ENCODE measurements at regions not wholly inside any gene's neighbourhood (a gene's known extent, or its start where the extent isn't known, plus 50 kb on each side); places are given as distances from the start of the nearest gene placed in this dataset.

DNA sequence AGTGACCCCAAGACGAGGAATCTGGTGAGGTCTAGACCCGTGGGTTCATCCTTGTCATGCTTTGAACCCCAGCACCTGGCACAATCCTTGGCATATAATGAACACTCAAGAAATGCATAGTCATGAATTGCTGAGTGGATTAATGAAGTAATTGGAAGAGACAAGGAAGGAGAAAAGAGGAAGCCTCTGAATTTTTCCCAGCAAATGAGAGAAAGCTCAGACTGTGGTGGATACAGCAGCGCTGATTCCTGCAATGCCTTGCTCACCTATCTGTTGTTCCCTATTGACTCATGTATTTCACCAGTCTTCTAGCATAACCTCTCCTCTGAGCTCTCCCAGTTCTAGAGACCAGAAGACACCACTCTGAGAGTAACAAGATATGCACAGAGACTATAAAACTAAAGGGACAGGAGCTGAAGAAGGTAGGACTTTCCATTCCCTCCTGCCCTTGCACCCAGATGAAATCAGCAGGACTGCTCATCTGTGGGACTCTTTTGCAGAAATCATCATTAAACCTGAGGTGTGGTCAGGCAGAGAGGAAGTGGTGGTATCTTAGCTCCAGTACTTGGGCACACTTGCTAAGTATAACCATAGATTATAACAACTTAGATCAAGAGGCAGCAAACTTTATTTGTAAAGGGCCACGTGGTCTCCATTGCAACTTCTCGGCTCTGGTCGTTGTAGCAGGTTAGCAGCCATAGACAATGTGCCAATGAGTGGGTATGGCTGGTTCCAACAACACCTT is 102.8 kb downstream of the MAF start:
- no peak for DNase-seq

DNA sequence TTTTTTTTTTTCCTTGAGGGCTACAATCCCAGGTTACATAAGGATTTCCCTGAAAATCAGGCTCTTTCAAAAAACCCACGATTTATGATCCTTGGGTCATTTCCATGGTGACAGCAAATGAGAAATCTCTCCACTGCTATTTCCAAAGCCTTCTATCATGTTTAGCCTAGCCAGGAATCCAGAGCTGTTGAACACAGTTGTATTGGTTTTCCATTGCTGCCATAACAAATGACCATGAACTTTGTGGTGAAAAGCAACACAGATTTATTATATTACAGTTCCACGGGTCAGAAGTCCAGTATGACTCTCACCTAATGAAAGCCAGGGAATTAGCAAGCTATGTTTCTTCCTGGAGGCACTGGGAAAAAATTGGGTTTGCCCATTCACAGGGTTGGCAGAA is 106.6 kb downstream of the MAF start:
- no peak for DNase-seq

DNA sequence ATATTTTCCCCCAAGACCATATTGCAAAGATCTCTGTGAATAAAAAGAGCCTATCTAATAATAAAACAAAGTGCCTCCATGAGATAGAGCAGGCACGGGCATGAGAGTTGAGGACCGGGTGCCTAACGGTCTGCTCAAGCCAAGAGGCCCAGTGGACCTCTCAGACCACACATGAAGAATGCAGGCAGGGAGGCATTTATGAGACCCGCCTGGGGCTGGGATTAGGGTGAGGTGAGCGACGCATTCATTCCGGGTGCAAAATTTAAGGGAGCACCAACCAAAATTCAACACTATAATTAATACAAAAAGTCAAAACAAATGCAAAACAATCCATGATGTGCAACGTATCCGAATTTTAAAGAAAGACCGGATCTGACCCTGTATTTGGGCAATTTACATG is 108.5 kb downstream of the MAF start:
- no peak for DNase-seq

DNA sequence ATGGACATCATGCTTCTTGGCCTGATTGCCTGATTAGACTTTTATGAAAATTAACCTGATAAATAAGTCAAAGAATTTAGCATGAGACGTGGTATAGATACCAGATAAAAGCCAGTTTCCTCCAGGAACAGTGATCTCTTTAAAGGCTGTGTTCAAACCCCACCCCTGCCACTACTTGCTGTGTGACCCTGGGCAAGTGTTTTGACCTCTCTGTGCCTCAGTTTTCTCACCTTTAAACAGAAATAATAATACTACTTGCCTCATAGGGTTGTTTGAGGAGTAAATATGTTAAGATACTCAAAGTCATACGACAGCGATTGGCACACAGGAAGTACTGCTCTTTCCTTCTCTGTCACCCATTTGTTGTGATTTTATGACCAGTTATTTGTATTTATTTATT is 115.5 kb downstream of the MAF start:
- DNase-seq: no peak

DNA sequence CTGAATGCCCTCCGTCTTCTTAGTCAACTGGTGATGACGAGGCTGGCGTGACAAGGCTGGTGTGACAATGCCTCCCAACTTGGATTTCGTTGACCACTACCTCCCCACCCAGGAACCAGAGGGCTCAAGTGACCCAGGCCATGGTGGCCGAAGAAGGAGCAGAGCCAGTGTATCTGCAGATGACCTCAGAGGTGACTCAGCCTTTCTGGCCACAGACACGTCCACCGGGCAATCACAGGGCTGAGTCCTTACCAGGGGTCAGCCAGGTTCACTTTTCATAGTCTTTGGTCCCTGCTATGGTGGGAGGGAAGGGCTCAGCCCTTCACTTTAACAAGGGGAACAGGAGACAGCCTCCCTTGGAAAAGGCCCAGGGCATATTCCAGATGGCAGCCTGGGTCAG is 116.3 kb downstream of the MAF start:
- no peak for DNase-seq

DNA sequence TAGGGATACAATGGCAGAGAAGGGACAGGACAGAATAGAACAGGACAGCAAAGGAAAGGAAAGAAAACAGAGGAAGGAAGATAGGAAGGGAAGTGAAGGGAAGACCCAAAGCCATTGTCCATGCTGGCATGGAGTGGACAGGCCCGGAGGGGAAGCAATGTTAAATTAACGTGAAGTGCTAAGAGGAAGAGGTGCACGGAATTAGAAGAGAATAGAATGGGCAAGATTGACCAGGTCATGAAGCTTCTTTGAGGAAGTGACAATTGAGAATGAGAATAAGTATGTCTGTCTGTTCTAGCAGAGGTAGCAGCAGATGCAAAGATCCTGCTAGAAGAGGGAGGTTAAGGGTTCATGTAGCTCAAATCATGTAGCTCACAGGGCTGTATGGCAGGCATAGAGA is 117.2 kb downstream of the MAF start:
- no peak for DNase-seq

DNA sequence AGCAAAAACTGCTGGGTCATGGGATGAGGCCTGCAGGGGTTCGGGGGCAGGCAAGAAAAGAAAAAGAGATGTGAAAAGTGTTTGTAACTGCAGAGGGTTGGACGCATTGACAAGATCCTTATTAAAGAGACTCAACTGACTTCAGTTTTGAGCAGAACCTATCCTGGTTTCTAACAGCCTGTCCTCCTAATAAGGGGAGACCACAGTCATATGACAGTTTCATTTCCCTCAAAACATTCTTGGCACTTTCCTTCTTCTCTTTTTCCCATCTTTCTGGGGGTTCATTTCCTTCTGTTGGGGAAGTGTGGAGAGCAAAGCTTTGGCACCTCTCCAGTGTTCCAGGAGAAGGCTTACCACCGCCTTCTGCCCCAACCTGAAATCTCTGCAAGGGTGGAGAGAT is 118.5 kb downstream of the MAF start:
- no peak for DNase-seq

DNA sequence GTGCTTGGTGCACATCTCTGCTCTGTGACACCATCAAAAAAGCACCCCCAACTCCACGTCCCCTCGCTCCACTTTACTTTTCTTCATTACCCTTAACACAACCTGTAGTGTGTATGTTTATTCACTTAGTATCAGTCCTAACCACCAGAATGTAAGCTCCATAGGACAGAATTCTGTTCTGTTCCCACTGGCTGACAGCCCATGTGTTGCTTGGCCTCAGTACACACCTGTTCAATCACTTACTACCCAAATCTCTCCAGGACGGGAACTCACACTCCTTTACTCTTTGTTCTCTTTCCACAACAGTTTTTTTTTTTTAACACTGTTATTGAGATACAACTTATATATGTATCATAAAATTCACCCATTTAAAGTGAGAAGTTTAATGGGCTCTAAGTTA is 119.6 kb downstream of the MAF start:
- DNase-seq: no peak

DNA sequence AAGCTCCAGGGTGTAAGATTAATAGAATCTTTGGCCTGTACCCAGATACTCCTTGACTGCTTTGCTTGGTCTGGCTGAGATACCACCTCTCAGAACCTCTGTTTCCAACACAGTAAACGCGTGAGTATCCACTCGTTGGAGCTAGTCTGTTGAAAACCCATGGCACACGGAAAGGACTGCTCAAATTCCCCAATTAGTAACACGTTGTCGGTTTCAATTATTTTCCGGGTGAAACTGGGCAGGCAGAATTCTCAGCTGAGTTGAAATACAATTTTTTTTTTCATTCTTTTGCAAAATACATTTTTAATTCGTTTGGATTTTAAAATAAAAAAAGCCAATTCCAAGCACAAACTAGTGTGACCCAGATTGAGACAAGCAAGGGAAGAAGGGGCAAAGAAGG is 120.5 kb downstream of the MAF start:
- DNase-seq: no peak

DNA sequence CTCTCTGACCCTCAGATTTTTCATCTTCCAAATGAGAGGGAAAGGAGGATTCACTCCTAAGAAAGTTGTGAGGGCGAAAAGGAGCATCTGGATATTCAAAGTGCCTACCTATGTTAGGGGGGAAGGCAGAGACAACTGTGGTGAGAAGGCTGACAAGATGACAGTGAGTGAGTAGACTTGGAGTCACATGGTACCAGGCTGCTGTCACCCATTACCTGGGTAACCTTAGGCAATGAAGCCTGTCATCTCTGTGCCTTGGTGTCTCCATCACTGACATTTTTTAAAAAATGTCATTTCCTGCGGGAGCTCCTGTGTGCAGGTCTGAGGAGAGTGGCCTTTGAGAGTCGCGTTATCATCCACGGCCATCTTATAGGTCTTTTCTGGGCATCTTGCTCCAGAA is 124.0 kb downstream of the MAF start:
- no peak for DNase-seq

DNA sequence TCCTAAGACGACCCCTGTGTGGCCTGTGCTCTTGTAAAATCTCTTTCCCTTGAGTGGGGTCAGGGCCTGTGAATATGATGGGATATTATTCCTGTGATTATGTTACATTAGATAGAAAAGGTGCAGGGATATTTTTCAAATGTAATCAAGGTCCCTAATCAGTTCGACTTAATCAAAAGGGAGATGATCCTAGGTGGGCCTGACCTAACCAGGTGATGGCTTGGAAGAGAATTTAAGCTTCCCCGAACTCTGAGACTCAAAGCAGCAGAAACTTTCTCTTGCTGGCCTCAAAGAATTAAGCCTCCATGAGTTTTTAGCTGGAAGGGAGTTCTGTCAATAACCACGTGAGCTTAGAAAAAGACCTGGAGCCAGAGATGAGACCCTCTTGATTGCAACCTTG is 124.7 kb downstream of the MAF start:
- no peak for DNase-seq

DNA sequence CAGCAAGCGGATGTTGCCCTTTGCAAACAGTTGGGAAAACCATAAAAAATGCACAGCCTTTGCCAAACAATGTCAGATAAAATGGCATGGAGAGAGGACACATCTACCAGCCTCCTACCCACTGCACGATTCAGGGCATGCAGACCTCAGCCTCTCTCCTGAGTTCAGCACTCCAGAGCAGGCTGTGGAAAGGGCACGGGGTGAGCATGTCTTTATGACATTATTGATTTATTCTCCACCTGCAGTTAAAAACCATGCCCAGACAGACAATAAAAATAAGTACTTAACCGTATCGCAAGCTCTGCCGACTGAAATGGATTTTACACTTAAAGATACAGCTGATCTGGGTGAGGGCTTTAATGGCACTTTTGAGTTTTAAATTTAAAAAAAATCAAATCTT is 127.1 kb downstream of the MAF start:
- no peak for DNase-seq

DNA sequence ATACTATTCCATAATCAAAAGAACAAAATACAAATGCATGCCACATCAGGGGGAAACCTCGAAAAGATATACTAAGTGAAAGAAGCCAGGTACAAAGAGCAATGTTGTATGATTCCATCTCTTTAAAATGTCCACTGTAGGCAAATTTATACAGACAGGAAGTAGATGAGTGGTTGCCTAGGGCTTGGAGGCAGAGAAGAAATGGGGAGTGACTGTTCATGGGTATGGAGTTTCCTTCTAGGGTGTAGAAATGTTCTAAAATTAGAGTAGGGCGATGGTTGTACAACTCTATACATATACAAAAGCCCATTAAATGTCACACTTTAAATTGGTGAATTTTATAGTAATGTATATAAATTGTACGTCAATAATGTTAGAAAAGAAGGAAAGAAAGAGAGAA is 128.1 kb downstream of the MAF start:
- no peak for DNase-seq

DNA sequence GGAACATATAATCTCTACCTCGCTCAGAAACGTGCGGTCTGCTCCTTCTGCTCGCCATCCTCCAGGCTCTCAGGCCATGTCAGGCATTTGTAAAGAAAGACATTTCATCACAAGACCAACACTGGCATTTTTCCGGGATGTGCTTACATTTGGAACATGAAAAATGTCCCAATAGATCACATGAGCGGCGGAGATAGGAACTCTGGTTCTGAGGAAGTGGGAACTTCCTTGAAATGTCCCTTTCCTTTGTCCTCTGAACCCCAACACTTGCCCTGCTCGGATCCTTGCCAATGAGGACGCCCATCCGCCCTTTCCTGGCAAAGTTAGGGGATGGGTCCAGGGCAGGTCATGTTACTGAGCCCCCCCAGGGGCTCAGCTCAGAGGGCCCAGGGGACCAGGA is 130.5 kb downstream of the MAF start:
- no peak for DNase-seq

DNA sequence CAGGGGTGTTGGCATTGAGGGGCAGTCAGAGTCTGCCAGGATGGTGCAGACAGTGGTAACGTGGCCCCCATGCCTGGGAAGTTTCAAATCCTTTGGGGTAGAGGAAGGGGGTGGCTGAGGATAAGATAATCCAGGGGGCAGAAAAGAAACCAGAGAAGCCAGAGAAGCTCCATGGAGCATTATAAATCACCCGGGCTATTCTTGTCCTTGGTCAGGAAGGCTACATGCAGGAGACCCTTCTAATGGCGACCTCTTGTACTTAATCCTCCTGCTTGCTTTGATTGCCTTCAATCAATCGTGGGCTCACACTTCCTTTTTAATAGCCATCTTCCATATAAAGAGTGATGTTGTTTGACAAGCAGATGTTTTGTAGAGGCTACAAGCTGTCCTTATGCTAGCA is 131.9 kb downstream of the MAF start:
- no peak for DNase-seq

DNA sequence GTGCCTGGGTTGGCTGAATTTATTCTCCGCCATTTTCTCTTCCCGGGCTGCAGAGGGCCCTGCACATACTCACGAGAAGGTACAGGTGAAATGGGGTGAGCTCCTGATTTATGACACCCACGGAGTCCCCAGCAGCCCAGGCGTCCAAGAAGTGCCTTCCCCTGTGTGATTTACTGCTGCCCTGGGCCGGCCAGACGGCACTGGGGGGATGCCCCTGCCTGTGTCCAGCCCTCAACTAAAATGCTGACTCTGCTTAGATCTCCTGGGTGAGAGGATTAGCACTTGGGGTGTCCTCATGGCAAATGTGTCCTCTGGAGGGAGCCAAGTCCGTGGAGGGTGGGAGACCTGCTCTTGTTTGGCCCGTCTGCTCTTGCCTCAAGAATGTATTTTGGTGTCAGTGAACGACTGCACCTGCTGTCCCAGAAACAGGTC is 132.4 kb downstream of the MAF start:
- no peak for DNase-seq

DNA sequence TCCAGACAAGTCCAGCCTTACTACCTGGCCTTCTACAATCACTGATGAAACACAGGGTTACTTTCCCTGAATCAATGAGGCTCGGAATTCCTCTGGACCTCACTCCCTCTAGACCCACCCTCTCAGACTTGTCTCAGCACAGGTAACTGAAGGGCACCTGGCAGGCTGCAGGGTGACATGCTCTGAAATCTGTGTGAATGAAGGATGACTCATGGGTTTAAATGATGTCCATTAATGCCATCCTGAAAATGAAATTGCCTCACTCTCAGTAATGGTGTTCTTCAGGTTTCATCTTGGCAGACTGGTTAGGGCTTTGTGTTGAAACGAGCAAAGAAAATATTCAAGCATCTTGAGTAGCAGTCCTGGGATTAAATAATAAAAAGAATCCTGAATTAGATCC is 134.4 kb downstream of the MAF start:
- no peak for DNase-seq

DNA sequence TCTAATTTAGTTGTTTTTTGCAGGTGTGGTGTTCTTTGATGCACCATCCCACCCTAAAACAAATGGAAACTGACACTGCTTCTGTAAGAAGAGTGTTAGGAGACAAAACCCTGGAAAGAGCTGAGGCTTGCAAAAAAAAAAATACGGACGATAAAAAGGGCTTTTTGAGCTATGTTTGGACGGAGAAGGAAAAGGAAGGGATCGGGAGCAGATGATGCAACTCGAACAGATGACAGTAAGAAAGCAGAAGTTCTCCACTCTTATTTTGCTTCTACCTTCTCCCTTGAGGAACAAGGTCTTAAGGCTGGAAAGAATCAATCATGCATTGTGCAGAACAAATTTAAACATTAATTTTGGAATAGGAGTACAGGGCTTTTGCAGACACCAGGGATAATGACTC is 136.7 kb downstream of the MAF start:
- DNase-seq: no peak

DNA sequence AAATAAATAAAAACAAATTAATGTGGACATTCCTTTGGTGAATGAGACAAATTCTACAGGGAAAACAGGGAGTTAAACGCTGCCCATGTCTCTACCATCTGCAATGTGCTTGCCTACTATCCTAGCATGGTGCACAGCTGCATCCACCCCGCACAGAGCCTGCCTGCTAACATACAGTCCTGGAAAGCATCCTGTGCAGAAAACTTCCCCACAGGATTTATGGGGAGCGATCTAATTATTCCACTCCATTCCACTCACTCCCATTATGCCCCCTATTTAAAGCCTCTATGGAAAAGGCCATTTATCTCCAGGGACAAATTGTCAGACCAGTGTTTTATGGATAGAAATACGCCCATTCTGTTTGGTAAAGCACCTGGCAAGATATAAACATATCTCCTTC is 144.5 kb downstream of the MAF start:
- no peak for DNase-seq

DNA sequence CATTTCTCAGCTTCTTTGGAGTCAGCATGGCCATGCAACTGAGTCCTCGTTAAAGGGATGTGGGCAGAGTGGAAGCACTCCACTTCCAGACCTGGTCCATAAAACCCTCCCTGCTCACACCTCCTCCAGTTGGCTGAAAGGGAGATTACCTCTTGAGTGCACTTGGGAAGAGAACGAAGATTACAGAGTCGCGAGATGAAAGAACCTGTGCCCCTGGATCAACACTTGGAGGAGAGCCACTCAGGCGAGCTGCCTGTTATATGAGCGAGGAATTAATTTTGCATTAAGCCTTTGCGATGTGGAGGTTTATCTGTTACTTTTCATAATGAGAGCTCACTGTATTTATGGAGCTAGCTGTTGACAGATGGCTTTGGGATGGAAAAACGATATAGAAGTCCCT is 147.9 kb downstream of the MAF start:
- DNase-seq: no peak

DNA sequence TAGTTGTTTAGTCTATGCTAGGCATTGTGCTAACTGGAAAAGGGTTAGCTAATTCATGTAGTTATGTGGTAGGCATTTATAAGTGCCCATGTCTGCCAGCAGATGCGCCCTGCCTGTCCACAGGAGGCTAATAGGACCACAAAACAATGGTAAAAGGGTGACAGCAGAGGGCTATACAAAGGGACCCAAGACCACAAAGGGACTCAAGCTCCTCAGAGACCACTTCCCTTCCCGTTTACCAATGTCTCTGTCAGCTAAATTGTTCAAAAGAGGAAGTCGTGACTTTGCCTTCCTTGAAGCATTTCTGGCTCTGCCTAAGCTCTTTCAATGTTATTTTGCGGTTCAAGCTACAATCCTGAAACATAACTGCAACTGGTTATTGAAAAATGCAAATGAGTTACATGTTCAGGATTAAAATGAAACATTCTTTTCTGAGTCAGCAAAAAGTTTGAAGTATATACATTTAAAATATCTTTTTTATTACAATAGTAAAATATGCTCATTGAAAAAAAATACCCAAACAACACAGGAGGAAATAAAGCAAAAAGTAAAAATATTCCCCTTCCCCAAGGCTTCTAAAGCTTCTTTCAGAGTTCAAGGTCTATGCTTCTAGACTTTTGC is 149.2 kb downstream of the MAF start:
- peak; percentile 2 for DNase-seq

DNA sequence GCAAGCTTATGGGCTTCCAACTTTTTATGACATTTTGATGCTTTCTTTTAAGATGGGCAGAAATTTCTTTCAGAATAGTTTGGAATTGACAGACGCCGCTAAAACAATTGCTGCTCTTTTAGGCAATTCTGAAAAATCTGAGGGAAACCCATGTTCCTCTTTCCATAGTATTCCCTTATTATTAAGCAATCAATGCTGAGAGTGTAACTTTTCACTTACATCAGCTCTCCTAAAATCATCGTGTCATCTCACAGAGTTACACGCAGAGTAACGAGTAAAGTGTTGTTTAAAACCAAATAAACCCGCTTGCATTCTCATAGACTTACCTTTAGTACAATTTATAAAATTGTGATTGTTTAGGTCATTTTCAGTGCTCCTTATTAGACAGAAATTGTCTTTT is 150.6 kb downstream of the MAF start:
- DNase-seq: no peak

DNA sequence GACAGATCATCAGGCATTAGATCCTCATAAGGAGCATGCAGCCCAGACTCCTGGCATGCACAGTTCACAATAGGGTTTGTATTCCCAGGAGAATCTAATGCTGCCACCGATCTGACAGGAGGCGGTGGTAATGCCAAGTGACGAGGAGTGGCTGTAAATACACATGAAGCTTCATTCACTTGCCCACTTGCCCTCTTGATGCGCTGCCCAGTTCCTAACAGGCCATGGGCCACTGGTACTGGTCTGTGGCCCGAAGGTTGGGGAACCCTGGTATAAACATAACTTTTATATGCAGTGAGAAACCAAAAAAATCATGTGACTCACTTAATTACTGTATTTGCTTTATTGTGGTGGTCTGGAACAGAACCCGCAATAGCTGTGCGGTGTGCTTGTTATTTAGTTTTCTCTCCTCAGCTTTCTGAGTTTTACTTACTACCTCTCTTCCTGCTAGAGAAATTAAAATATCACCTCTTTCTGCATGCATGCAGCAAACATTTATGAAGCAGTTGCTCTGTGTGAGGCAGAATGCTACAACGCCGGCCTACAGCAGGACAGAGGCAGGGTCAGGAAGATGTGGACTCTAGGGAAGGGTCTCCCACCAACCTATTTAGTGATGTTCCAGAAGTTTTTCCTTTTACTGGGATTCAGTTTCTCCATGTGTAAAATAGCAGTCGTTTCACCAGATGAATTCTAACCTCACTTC is 151.3 kb downstream of the MAF start:
- DNase-seq: no peak

DNA sequence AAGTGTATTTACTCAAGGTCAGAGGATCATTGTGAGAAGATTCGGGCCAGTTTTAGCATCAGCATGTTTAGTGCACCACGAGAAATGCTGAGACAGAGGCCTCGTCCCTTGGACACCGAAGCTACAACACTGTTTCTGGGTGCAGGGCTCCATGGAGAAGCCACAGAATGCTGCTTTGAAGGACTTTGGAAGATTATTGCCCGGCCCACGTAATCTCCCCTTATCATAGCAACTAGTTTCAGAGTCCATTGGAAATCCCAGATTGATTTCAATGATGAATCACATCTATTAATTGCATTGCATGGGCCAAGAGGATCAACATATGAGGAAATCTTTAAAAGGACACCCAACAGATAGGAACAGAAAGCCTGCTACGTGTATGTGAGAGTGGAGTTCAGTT is 156.0 kb downstream of the MAF start:
- no peak for DNase-seq

DNA sequence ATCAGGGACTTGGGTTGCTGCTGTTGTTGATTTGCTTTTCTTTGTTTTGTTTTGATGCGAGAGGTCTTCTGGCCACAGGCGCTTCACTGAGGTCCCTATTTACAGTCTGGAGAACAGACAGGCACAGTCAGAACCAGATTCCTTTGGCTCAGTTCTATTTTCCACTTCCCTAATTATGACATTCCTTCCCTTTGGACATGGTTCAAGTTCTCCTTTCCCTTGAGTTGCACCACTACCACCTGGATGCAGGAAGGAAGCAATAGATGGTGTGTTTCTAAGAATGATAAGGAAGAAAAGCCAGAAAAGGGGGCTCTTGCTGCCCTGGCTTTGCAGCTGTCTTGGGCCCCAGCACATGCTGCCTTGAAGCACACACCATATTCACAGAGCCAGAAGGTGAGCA is 160.6 kb downstream of the MAF start:
- no peak for DNase-seq
